ENCODE measurements at regions not wholly inside any gene's neighbourhood (a gene's known extent, or its start where the extent isn't known, plus 50 kb on each side); places are given as distances from the start of the nearest gene placed in this dataset.
"Not testable (repeated sequence)": the region's sequence is repeated elsewhere in the genome, so short reads cannot be mapped to it uniquely, and the experiment has no call there.

- no peak overlapping the region for H3K9ac ChIP-seq
- H3K36me3 ChIP-seq (replicated peaks in 1 of 2; ENCODE audit: control insufficient read depth in 1 of 2, insufficient read depth in 2 of 2, low read length in 1 of 2), result no peaks in the 10 kb centered on the region
- ChIA-PET POLR2A (no interaction called here), CTCF (interaction anchor here (1.0 kb wide), 1 partner anchor 22 kb away, joined by 3 read pairs; no protein-coding TSS in a partner anchor)
- H3K27me3 ChIP-seq (ENCODE audit: insufficient read depth), result no peaks in the 10 kb centered on the region
- H3K9me3 ChIP-seq, result no peaks in the 10 kb centered on the region
- peak overlapping the region in 1 of 2 experiments; percentile 67; a peak in 1 of 4 replicates for H3K27ac ChIP-seq (ENCODE audit: low read depth in 2 of 2, low read length in 1 of 2)
- H3K4me1 ChIP-seq (ENCODE audit: control insufficient read depth in 1 of 2, insufficient read depth in 2 of 2, low read depth in 1 of 2, low read length in 1 of 2), result peaks cover 0 to 19% of the 10 kb centered on the region in 2 experiments; a peak in 2 of 4 replicates
- no peaks in the 10 kb centered on the region for H4K20me1 ChIP-seq (ENCODE audit: insufficient read depth)
- 91% methylated on average over 2 of the region's 2 CpGs for WGBS (ENCODE audit: low lambda C conversion rate)
- no peak overlapping the region for H3K4me3 ChIP-seq (ENCODE audit: low read depth in 2 of 2, low read length in 1 of 2)
- TF ChIP-seq POLR2AphosphoS5 (IDR thresholded peaks at IDR 0.05; ENCODE audit: low read depth, low read length) (no peak), ELF1 (IDR thresholded peaks at IDR 0.05) (no peak), RAD21 (IDR thresholded peaks at IDR 0.05; ENCODE audit: low read length) (no peak), FOSL2 (IDR thresholded peaks at IDR 0.05; ENCODE audit: borderline replicate concordance, low read depth) (no peak), RFX5 (IDR thresholded peaks at IDR 0.05; ENCODE audit: low read length) (no peak), ZBTB33 (IDR thresholded peaks at IDR 0.05; ENCODE audit: borderline replicate concordance, low read depth) (no peak), RCOR1 (IDR thresholded peaks at IDR 0.05; ENCODE audit: low read length) (no peak), TEAD4 (IDR thresholded peaks at IDR 0.05; ENCODE audit: borderline replicate concordance, insufficient read depth) (no peak), GABPA (IDR thresholded peaks at IDR 0.05; ENCODE audit: low read depth) (no peak), FOXJ3 (CRISPR knock-in tag; IDR thresholded peaks at IDR 0.05) (no peak)
- TF ChIP-seq, protein P1, sequence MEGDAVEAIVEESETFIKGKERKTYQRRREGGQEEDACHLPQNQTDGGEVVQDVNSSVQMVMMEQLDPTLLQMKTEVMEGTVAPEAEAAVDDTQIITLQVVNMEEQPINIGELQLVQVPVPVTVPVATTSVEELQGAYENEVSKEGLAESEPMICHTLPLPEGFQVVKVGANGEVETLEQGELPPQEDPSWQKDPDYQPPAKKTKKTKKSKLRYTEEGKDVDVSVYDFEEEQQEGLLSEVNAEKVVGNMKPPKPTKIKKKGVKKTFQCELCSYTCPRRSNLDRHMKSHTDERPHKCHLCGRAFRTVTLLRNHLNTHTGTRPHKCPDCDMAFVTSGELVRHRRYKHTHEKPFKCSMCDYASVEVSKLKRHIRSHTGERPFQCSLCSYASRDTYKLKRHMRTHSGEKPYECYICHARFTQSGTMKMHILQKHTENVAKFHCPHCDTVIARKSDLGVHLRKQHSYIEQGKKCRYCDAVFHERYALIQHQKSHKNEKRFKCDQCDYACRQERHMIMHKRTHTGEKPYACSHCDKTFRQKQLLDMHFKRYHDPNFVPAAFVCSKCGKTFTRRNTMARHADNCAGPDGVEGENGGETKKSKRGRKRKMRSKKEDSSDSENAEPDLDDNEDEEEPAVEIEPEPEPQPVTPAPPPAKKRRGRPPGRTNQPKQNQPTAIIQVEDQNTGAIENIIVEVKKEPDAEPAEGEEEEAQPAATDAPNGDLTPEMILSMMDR (IDR thresholded peaks at IDR 0.05), result no peak
- TF ChIP-seq, protein P2, sequence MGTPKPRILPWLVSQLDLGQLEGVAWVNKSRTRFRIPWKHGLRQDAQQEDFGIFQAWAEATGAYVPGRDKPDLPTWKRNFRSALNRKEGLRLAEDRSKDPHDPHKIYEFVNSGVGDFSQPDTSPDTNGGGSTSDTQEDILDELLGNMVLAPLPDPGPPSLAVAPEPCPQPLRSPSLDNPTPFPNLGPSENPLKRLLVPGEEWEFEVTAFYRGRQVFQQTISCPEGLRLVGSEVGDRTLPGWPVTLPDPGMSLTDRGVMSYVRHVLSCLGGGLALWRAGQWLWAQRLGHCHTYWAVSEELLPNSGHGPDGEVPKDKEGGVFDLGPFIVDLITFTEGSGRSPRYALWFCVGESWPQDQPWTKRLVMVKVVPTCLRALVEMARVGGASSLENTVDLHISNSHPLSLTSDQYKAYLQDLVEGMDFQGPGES (IDR thresholded peaks at IDR 0.05; ENCODE audit: low read depth, low read length), result no peak
- H3K9me2 ChIP-seq, result no peaks in the 10 kb centered on the region
- no peak for DNase-seq
- no peak overlapping the region for H2AFZ ChIP-seq (ENCODE audit: low read depth)
- no peaks in the 10 kb centered on the region for H3K79me2 ChIP-seq (ENCODE audit: insufficient read depth)
- no peak overlapping the region for H3K4me2 ChIP-seq
- H3F3A ChIP-seq (replicated peaks; ENCODE audit: insufficient read depth), result peaks cover 11% of the 10 kb centered on the region
Observed at GRCh38 chr1:220967911-220968310, 88.7 kb downstream of the HLX start.

DNA sequence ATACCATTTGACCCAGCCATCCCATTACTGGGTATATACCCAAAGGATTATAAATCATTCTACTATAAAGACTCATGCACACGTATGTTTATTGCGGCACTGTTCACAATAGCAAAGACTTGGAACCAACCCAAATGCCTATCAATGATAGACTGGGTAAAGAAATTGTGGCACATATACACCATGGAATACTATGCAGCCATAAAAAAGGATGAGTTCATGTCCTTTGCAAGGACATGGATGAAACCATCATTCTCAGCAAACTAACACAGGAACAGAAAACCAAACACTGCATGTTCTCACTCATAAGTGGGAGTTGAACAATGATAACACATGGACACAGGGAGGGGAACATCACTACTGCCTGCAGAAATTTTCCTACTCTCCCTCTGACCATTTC, 90.0 kb downstream of the HLX start:
- H3K4me2 ChIP-seq; H4K20me1 ChIP-seq (ENCODE audit: insufficient read depth); H3K27ac ChIP-seq (ENCODE audit: low read depth in 2 of 2, low read length in 1 of 2); H3K9me3 ChIP-seq; H3K4me3 ChIP-seq (ENCODE audit: low read depth in 2 of 2, low read length in 1 of 2); H3K27me3 ChIP-seq (ENCODE audit: insufficient read depth); H3K36me3 ChIP-seq (replicated peaks in 1 of 2; ENCODE audit: control insufficient read depth in 1 of 2, insufficient read depth in 2 of 2, low read length in 1 of 2); H3K9me2 ChIP-seq; H3K79me2 ChIP-seq (ENCODE audit: insufficient read depth); H3K9ac ChIP-seq; DNase-seq; POLR2A ChIA-PET; H2AFZ ChIP-seq (ENCODE audit: low read depth); H3F3A ChIP-seq (replicated peaks; ENCODE audit: insufficient read depth): not testable (repeated sequence)
- CTCF ChIA-PET, result interaction anchor here (1.2 kb wide), 1 partner anchor 466 kb away, joined by 4 read pairs; no protein-coding TSS in a partner anchor
- WGBS (ENCODE audit: low lambda C conversion rate), result 100% methylated on average over 2 of the region's 2 CpGs
- peaks cover 0 to 19% of the 10 kb centered on the region in 2 experiments; a peak in 2 of 4 replicates for H3K4me1 ChIP-seq (ENCODE audit: control insufficient read depth in 1 of 2, insufficient read depth in 2 of 2, low read depth in 1 of 2, low read length in 1 of 2)
